ENCODE measurements at regions not wholly inside any gene's neighbourhood (a gene's known extent, or its start where the extent isn't known, plus 50 kb on each side); places are given as distances from the start of the nearest gene placed in this dataset.

- DNase-seq (ENCODE audit: low spot score), result no peak
These were observed 90.1 kb upstream of the NOCT start for GRCh38 chr4:138925495-138925894.

GRCh38 chr4:138919094-138919936, 96.3 kb upstream of the NOCT start:
- peak; percentile 86 for DNase-seq (ENCODE audit: low spot score)

GRCh38 chr4:138918169-138918869, 97.3 kb upstream of the NOCT start:
- DNase-seq (ENCODE audit: low spot score), result no peak

- DNase-seq (ENCODE audit: low spot score), result no peak
These were observed 98.8 kb upstream of the NOCT start for GRCh38 chr4:138916763-138917162.

- DNase-seq (ENCODE audit: low spot score), result no peak
These were observed 99.8 kb upstream of the NOCT start for GRCh38 chr4:138915756-138916155.

GRCh38 chr4:138912704-138913340, 102.8 kb upstream of the NOCT start:
- no peak for DNase-seq (ENCODE audit: low spot score)

GRCh38 chr4:138911909-138912703, 103.5 kb upstream of the NOCT start:
- DNase-seq (ENCODE audit: low spot score), result no peak

GRCh38 chr4:138910914-138911336, 104.7 kb upstream of the NOCT start:
- DNase-seq (ENCODE audit: low spot score), result peak; percentile 84

GRCh38 chr4:138910195-138910913, 105.2 kb upstream of the NOCT start:
- no peak for DNase-seq (ENCODE audit: low spot score)

GRCh38 chr4:138909587-138909986, 106.0 kb upstream of the NOCT start:
- DNase-seq (ENCODE audit: low spot score), result no peak

GRCh38 chr4:138908134-138908533, 107.4 kb upstream of the NOCT start:
- DNase-seq (ENCODE audit: low spot score), result no peak

- no peak for DNase-seq (ENCODE audit: low spot score)
These were observed 108.4 kb upstream of the NOCT start for GRCh38 chr4:138907174-138907573.

- DNase-seq (ENCODE audit: low spot score), result no peak
These were observed 110.8 kb upstream of the NOCT start for GRCh38 chr4:138904793-138905192.

- DNase-seq (ENCODE audit: low spot score), result no peak
These were observed 112.4 kb upstream of the NOCT start for GRCh38 chr4:138903185-138903584.

GRCh38 chr4:138902705-138903104, 112.9 kb upstream of the NOCT start:
- no peak for DNase-seq (ENCODE audit: low spot score)

- no peak for DNase-seq (ENCODE audit: low spot score)
These were observed 114.4 kb upstream of the NOCT start for GRCh38 chr4:138901177-138901576.

GRCh38 chr4:138899999-138900398, 115.6 kb upstream of the NOCT start:
- DNase-seq (ENCODE audit: low spot score), result no peak

GRCh38 chr4:138898282-138898681, 117.3 kb upstream of the NOCT start:
- no peak for DNase-seq (ENCODE audit: low spot score)

GRCh38 chr4:138897811-138898226, 117.8 kb upstream of the NOCT start:
- no peak for DNase-seq (ENCODE audit: low spot score)

- no peak for DNase-seq (ENCODE audit: low spot score)
These were observed 120.9 kb upstream of the NOCT start for GRCh38 chr4:138894709-138895108.

GRCh38 chr4:138894011-138894410, 121.6 kb upstream of the NOCT start:
- no peak for DNase-seq (ENCODE audit: low spot score)

Data from globus pallidus (tissue), 1 donor.